ENCODE measurements at regions not wholly inside any gene's neighbourhood (a gene's known extent, or its start where the extent isn't known, plus 50 kb on each side); places are given as distances from the start of the nearest gene placed in this dataset.

- peak in 1 of 3 donors; percentile 48 for DNase-seq
Observed at GRCh38 chr5:110356677-110357076, 369.8 kb downstream of the TMEM232 start.

- no peak for DNase-seq
Observed at GRCh38 chr5:110359221-110359620, 367.2 kb downstream of the TMEM232 start.

GRCh38 chr5:110361471-110361870 lies 365.0 kb downstream of the TMEM232 start:
- peak in 1 of 3 donors; percentile 62 for DNase-seq

DNA sequence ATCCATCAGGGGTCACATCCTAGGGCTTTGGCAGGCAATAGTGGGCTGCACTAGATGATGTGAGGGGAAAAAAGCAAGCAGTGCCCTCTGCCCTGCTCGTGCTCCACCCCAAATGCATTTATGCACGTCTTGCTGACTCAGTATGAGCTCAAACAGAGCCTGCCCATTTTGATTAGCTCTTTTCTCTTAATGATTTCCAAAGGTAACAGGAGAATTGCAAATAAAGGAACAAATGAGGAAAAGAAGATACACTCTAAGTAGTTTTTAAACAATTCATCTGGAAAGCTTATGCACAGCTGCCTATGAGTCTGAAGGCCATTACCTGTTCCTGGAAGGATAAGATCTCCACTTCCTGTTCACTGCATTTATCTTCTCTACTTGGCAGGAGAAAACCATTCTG lies 364.2 kb downstream of the TMEM232 start:
- DNase-seq = no peak

DNA sequence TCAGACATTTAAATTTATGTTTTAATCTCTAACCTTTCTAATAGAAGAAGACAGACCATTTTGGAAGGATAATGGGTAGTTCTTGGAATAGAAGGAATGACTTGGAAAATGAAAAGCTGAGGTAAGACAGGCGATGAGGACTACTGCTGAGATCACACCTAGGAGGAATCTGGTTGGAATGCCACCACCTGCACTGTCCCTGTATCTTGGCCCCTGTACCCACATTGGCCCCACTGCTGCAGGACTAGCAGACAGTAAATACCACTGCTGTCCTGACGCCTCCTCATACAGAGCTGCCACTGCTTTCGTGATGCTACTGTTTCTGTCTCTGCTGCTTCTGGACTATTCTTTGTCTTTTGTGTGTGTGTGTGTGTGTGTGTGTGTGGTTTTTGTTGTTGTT lies 359.8 kb downstream of the TMEM232 start:
- no peak for DNase-seq
